HG02884 (cell line): ENCODE measurements at regions not wholly inside any gene's neighbourhood (a gene's known extent, or its start where the extent isn't known, plus 50 kb on each side); places are given as distances from the start of the nearest gene placed in this dataset.
"Not testable (repeated sequence)": the region's sequence is repeated elsewhere in the genome, so short reads cannot be mapped to it uniquely, and the experiment has no call there.

ENCODE experiments used
- ATAC-seq: cut with Tn5 transposase; IDR thresholded peaks from one replicate; pipeline ENCODE4 v1.9.1; 2021; ENCODE audit warnings: mild to moderate bottlenecking, moderate library complexity; ENCODE audit not compliant: unreplicated experiment

DNA sequence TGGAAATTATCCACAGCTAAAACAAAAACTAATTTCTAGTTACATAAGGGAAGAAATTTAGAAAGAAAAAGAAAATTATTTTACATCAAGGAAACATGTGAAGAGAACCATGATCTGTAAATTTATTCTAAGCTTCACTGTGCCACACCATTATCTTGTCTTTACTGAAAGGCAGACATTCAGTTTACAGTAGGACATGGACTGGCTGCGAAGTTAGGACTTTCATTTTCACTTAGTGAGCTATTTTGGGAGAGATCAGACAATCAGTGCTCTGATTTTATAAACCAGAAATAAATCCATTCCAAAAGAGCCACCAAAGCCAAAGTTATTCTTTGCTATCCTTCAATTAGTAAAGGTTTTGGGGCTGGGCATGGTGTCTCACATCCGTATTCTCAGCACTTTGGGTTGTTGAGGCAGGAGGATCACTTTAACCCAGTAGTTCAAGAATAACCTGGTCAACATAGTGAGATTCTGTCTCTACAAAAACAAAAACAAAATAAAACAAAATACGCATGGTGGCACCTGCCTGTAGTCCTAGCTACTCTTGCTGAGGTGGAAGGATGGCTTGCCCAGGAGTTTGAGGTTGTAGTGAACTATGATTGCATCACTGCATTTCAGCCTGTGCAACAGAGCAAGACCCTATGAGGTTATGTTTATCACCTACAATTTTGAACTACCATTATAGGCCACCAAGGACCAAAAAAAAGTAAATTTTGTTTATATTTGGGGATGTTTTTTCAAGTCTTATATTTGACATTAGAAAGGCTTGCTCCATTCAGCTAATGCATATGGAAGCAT is 1084.8 kb upstream of the ATXN7L3B start:
- no peak for ATAC-seq

DNA sequence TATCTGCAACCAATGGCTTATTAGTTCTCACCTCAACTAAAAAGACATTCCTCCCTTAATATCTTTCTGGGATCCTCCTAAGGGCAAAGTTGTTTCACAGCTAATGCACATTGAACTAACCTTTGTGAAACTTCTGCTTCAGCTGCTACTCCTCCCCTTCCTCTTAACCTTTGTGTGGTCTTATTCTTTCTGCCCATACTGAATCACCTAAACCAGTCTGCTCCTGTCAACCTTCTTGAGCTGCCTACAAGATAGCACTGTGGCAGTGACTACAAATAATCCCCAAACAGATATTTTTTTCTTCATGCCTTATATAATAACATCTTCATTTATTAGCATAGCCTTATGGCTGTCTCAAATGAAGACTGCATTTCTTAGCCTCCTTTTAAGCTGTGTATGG is 1077.4 kb upstream of the ATXN7L3B start:
- ATAC-seq, result no peak

GRCh38 chr12:73465106-73465505 is 1072.5 kb upstream of the ATXN7L3B start:
- ATAC-seq, result no peak

- no peak for ATAC-seq
Measured at GRCh38 chr12:73486256-73486655, 1051.4 kb upstream of the ATXN7L3B start.

DNA sequence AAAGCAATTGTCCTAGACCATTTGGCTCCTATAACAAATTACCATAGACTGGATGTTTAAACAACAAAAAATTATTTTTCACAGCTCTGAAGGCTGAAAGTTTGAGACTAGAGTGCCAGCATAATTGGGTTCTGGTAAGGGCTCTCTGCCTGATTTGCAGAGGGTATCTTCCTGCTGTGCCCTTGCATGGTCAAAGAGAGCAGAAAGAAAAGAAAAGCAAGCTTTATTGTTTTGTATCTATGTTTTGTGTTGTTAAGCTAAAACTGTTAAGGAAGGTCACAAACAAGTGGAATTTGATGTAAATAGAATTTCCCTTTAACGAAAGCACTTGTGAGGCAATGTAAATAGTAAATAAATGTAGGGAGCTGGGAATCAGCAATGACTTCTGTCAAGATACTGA is 1031.0 kb upstream of the ATXN7L3B start:
- no peak for ATAC-seq

DNA sequence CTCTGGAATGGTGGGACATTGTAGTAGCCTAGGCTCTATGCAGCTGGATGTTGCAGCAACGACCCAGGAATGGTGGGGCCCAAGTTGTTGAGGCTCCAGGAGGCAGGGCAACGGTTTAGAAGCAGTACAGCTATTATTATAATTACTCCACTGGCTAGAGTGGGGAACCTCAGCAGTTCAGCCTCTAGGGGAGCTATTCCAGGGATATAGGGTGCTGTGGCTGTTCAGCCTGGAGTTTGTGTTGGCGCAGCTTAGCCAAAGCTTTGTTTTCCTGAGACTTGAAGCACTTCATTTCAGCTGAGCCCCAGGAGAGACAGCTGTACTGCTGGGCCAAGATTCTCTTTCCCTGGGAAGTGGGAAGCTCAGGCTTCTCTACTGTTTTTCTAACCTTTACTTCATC is 1023.0 kb upstream of the ATXN7L3B start:
- ATAC-seq, result no peak

GRCh38 chr12:73517859-73518258 is 1019.8 kb upstream of the ATXN7L3B start:
- ATAC-seq, result no peak

- ATAC-seq, result no peak
Measured at GRCh38 chr12:73529231-73529630, 1008.4 kb upstream of the ATXN7L3B start.

GRCh38 chr12:73529954-73530353 is 1007.7 kb upstream of the ATXN7L3B start:
- no peak for ATAC-seq

DNA sequence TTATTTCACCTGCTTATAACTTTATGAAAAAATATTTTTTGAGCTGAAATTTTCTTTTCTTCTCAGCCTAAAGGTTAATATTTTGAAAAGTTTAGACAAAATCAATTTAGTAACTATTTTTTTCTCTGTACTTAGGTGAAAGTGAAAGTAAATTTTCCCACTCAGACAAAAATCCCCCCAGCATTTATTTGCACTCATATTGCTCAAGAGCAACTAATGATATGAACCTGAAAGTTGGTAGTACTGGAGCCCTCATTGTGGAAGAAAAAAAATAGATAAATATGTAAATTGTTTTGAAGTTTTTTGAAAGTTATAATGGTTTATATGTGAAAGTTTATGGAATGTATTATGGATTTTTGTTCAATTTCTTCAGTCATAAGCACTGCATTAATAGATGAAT is 1005.9 kb upstream of the ATXN7L3B start:
- ATAC-seq, result no peak

GRCh38 chr12:73547421-73547820 is 990.2 kb upstream of the ATXN7L3B start:
- no peak for ATAC-seq

GRCh38 chr12:73585136-73585535 is 952.5 kb upstream of the ATXN7L3B start:
- ATAC-seq, result no peak

DNA sequence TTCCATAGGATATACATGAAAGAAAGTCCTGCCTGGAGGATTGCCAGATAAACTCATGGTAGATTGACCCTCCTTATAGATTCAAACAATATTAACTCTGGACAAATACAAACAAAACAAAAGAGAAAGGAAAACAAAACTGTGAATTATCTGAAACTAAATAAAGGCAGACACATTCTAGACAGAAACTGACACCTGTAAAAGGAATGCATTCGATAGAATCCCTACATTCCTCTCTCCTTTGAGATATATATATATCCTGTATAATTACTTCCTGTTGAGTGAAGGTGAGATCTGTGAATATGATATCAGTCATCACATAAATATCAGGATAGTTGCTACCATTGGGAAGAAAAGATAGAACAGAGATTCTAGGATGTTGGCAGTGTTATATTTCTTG is 948.4 kb upstream of the ATXN7L3B start:
- ATAC-seq, result no peak

DNA sequence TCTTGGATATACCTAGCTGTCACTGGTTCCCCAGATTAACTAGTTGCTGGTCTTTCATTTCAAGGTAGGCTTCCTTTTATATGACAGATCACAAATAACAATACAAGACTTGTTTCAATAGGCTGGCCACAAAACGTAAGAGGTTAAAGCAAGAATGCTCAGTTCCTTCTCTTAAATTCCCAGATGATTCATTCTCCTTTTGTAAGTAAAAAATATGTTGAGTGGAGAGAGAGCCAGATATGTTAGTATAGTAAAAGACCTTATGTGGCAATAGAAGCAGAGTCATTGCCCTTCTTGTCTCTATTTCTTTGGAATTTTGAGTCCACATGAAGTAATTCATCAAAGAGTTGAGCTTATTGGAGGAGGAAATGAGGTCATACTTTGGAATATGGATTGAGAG is 939.0 kb upstream of the ATXN7L3B start:
- no peak for ATAC-seq

DNA sequence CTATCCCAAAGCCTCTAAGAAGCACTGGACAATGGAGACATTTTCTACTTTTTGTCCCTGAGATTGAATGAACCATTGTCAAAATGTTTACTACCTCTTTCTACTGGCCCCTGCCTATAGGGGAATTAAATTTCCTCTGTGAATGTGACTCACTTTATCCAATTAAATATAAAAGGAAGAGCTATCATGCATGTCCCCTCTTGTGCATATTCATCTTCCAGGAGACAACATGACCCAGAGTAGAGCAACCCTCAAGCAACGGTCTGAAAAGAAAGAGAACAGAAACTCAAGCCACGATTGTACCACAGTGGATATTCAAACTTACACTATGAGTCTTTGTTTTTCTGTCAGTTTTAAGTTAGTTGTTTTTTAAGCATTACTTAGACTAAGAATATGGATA is 938.4 kb upstream of the ATXN7L3B start:
- ATAC-seq, result no peak

GRCh38 chr12:73605925-73606324 is 931.7 kb upstream of the ATXN7L3B start:
- ATAC-seq, result not testable (repeated sequence)

- no peak for ATAC-seq
Measured at GRCh38 chr12:73612551-73612950, 925.1 kb upstream of the ATXN7L3B start.

- ATAC-seq, result no peak
Measured at GRCh38 chr12:73623421-73623820, 914.2 kb upstream of the ATXN7L3B start.

DNA sequence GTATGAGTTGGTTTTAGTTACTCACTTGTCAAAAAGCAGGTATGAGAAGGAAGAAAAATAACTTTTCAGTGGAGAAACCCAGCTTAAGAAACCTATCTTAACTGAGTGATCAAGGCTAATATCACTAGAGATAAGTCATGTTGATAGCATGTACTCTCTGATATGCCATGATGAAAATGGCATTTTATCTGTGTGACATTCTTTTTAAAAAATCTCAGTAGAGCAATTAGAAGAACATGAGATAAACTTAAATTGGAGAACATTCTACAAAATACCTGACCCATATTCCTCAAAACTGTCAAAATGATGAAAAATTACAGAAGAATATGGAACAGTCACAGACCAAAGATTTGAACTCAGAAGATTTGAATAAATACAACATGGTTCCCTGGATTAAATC is 912.4 kb upstream of the ATXN7L3B start:
- no peak for ATAC-seq

DNA sequence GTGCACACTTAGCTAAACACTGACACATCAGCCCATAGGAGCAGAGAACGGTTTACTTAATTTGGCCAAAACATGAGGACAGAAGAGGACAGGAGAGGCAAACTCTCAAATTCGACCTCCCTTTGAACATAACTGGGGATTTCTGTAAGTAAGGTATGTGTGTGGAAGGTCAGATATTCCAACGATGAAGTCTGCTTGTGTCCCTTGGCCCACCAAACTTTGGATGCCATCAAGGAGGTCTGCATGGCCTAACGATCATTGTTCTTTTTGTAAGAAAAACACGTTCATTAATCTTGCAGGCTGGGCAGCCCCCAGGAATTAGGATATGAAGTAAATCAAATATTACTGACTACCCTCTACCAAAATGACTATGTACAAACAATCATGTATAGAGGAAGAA is 908.5 kb upstream of the ATXN7L3B start:
- ATAC-seq, result no peak

DNA sequence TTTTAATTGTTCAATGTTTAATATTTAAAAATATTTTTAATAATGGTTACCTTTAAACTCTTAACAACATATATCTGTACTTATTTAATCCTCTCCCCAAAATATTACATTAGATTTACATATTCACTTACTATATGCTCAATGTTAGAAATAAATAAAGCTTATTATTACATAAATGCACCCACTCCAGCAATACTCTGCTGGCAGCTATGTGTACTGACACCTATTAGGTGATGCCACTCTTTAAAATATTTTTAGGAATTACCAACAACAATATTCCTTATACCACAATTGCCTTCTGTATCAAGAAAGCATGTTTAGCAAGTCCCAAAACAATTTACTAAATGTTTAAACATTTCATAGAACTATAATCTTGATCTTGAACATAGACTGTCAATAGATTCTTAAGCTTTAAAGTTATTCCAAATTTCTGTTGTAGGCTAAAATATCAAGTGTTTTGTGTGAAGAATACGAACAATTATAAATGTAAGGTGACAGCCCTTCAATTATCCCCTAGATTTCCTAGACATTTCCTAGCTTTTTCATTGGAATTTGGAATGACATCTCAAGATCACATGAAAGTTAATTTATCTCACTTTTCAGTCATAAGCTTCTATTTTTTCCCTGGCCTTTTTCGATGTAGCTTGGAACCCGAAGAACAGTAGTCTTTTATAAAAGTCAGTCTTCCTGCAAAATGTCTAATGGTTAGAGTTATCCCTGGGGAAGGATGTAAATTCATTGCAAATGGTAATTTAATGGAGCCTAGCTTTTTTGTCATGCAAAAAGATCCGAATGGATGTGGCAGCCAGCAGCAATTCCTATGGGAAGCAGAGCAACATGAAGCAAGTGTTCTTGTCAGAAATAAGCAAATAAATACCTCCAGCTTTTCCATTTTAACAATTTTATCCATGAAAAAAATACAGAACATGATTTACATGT is 907.5 kb upstream of the ATXN7L3B start:
- no peak for ATAC-seq

DNA sequence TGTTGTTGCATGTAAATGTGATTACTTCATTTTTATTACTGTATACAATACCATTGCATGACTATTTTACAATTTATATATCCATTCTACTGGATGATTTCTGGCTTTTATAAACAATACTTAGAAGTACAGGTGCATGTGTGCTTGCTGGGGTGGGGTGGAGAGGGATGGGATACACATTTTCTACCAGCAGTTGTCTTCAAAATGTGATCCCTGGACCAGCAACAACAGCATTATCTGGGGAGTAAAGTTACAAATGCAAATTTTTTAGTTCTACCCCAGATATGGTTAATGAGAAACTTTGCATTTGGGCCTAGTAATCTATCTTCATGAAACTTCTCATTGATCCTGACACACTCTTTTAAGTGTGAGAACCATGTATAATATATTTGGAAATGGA is 905.4 kb upstream of the ATXN7L3B start:
- no peak for ATAC-seq
